HFF-Myc (cell line): ENCODE measurements at regions not wholly inside any gene's neighbourhood (a gene's known extent, or its start where the extent isn't known, plus 50 kb on each side); places are given as distances from the start of the nearest gene placed in this dataset.
A peak's percentile ranks its signal among the peaks of the same experiment; 100 is the strongest.
"Not testable (repeated sequence)": the region's sequence is repeated elsewhere in the genome, so short reads cannot be mapped to it uniquely, and the experiment has no call there.

Experiments
- DNase-seq: peaks from one replicate; pipeline ENCODE4 v3.0.0-alpha.2; 2011; ENCODE audit warnings: low read depth; ENCODE audit errors: extremely low read depth
- H3K4me3 ChIP-seq: replicated peaks from 2 replicates; pipeline ENCODE4 v1.5.1; 2011; ENCODE audit warnings: low read depth, mild to moderate bottlenecking, control low read depth, low read length
- TF ChIP-seq, protein P1 (sequence below): IDR thresholded peaks from 2 replicates; pipeline ENCODE4 v1.5.1; 2012; ENCODE audit warnings: mild to moderate bottlenecking, low read depth, low read length, control low read depth; ENCODE audit errors: missing control alignments

DNA sequence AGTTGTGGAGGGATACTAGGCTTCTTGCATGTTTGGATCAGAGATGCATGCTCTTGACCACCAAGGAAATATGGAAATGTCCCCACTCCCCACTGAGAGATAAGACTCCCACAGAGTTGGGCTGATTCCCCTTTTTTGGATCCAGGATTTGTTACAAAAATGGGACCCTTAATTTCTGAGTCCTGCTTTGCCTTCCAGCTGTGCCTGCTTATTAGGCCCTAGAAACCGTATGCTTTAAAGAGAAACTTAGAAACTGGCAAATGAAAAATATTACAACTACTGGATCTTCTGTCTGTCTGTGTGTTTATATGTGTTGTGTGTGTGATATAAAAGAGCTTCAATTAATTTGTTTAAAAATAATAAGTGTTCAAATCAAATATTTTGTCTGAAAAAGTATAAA, 817.6 kb upstream of the CITED2 start:
- TF ChIP-seq, protein P1, sequence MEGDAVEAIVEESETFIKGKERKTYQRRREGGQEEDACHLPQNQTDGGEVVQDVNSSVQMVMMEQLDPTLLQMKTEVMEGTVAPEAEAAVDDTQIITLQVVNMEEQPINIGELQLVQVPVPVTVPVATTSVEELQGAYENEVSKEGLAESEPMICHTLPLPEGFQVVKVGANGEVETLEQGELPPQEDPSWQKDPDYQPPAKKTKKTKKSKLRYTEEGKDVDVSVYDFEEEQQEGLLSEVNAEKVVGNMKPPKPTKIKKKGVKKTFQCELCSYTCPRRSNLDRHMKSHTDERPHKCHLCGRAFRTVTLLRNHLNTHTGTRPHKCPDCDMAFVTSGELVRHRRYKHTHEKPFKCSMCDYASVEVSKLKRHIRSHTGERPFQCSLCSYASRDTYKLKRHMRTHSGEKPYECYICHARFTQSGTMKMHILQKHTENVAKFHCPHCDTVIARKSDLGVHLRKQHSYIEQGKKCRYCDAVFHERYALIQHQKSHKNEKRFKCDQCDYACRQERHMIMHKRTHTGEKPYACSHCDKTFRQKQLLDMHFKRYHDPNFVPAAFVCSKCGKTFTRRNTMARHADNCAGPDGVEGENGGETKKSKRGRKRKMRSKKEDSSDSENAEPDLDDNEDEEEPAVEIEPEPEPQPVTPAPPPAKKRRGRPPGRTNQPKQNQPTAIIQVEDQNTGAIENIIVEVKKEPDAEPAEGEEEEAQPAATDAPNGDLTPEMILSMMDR, result no peak
- no peak overlapping the region for H3K4me3 ChIP-seq
- no peak for DNase-seq

DNA sequence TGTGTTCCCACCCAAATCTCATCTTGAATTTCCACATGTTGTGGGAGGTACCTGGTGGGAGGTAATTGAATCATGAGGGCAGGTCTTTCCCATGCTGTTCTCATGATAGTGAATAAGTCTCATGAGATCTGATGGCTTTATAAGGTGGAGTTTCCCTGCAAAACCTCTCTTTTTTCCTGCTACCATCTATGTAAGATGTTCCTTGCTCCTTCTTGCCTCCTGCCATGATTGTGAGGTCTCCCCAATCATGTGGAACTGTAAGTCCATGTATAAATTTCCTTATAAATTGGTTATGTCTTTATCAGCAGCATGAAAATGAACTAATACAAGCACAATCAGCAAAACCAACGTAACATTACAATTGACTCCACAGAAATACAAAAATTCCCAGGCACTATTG, 814.8 kb upstream of the CITED2 start:
- DNase-seq, H3K4me3 ChIP-seq: not testable (repeated sequence)

DNA sequence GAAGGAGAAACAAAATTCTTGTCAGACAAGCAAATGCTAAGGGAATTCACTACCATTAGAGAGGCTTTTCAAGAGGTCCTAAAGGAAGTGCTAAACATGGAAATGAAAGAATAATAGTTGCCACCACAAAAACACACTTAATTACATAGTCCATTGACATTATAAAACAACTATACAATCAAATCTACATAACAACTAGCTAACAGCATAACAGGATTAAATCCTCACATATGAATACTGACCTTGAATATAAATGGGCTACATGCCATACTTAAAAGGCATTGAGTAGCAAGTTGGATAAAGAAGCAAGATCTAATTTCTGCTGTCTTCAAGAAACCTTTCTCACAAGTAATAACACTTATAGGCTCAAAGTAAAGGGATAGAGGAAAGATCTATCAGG, 811.5 kb upstream of the CITED2 start:
- no peak overlapping the region for H3K4me3 ChIP-seq
- no peak for DNase-seq
- TF ChIP-seq, protein P1, result no peak

- TF ChIP-seq, protein P1, result no peak
- no peak overlapping the region for H3K4me3 ChIP-seq
- DNase-seq, result no peak
These were observed 809.4 kb upstream of the CITED2 start for GRCh38 chr6:140183881-140184280.

- H3K4me3 ChIP-seq, result no peak overlapping the region
- TF ChIP-seq, protein P1, result no peak
These were observed 808.4 kb upstream of the CITED2 start for GRCh38 chr6:140182821-140183220.

GRCh38 chr6:140181876-140182275, 807.4 kb upstream of the CITED2 start:
- no peak for DNase-seq
- TF ChIP-seq, protein P1, result no peak
- no peak overlapping the region for H3K4me3 ChIP-seq

More at GRCh38 chr6:140182821-140183220, 808.4 kb upstream of the CITED2 start:
- peak; percentile 51 for DNase-seq

- TF ChIP-seq, protein P1, result no peak
- DNase-seq, result no peak
- no peak overlapping the region for H3K4me3 ChIP-seq
These were observed 805.9 kb upstream of the CITED2 start for GRCh38 chr6:140180306-140180705.
